ENCODE measurements at regions not wholly inside any gene's neighbourhood (a gene's known extent, or its start where the extent isn't known, plus 50 kb on each side); places are given as distances from the start of the nearest gene placed in this dataset.

- DNase-seq (no peak), ATAC-seq (no peak)
- Histone ChIP-seq H3K4me1 (no peaks in the 10 kb centered on the region), H3K27ac (no peak overlapping the region), H3K27me3 (no peaks in the 10 kb centered on the region), H3K36me3 (no peaks in the 10 kb centered on the region), H3K4me3 (no peak overlapping the region), H3K9me3 (no peaks in the 10 kb centered on the region)
- no peak for TF ChIP-seq CTCF (IDR thresholded peaks at IDR 0.05)
- intact Hi-C loops (cut with DNase I) = no loop called here
- WGBS, 2 donors = 77 to 83% methylated on average over 6 of the region's 6 CpGs
These were observed 255.8 kb downstream of the CYP26B1 start for GRCh38 chr2:71891719-71892422.

- H3K27ac ChIP-seq = no peak overlapping the region
- no peaks in the 10 kb centered on the region for H3K36me3 ChIP-seq
- no peak for TF ChIP-seq CTCF (IDR thresholded peaks at IDR 0.05)
- intact Hi-C loops (cut with DNase I) = no loop called here
- H3K9me3 ChIP-seq = peaks cover 0 to 4% (median 0%) of the 10 kb centered on the region in 11 donors
- no peaks in the 10 kb centered on the region for H3K27me3 ChIP-seq
- 88 to 89% methylated on average over 5 of the region's 5 CpGs for WGBS, 2 donors
- H3K4me3 ChIP-seq = no peak overlapping the region
- H3K4me1 ChIP-seq = no peaks in the 10 kb centered on the region
- ATAC-seq = no peak
- DNase-seq = no peak
These were observed 256.5 kb downstream of the CYP26B1 start for GRCh38 chr2:71891155-71891554.

GRCh38 chr2:71889759-71890684 is 257.6 kb downstream of the CYP26B1 start:
- ATAC-seq (peak in 4 of 8 donors; percentile 44 to 92 (median 58)), DNase-seq (no peak)
- intact Hi-C loops (cut with DNase I) = loop anchor here in 1 of 10 donors (10.0 kb wide), 1 partner anchor 175 kb away; no protein-coding TSS in a partner anchor
- Histone ChIP-seq H3K27me3 (no peaks in the 10 kb centered on the region), H3K27ac (no peak overlapping the region), H3K4me3 (no peak overlapping the region), H3K4me1 (no peaks in the 10 kb centered on the region), H3K36me3 (no peaks in the 10 kb centered on the region), H3K9me3 (peaks cover 0 to 14% (median 0%) of the 10 kb centered on the region in 11 donors)
- TF ChIP-seq CTCF (IDR thresholded peaks at IDR 0.05) = no peak
- WGBS, 2 donors = 74 to 82% methylated on average over 5 of the region's 5 CpGs

- ATAC-seq (no peak), DNase-seq (no peak)
- no peak for TF ChIP-seq CTCF (IDR thresholded peaks at IDR 0.05)
- 91 to 93% methylated on average over 4 of the region's 4 CpGs for WGBS, 2 donors
- Histone ChIP-seq H3K4me1 (peaks cover 0 to 4% (median 0%) of the 10 kb centered on the region in 9 donors), H3K36me3 (no peaks in the 10 kb centered on the region), H3K9me3 (peaks cover 0 to 16% (median 0%) of the 10 kb centered on the region in 11 donors), H3K4me3 (no peak overlapping the region), H3K27me3 (no peaks in the 10 kb centered on the region), H3K27ac (no peak overlapping the region)
- intact Hi-C loops (cut with DNase I) = loop anchor here in 1 of 10 donors (10.0 kb wide), 1 partner anchor 174 kb away; no protein-coding TSS in a partner anchor
These were observed 258.8 kb downstream of the CYP26B1 start for GRCh38 chr2:71888751-71889445.
